ENCODE measurements at regions not wholly inside any gene's neighbourhood (a gene's known extent, or its start where the extent isn't known, plus 50 kb on each side); places are given as distances from the start of the nearest gene placed in this dataset.

GRCh38 chr3:153445817-153446216 lies 283.8 kb downstream of the RAP2B start:
- no peaks in the 10 kb centered on the region for H3K4me1 ChIP-seq (ENCODE audit: control insufficient read depth in 1 of 2, insufficient read depth in 2 of 2, low read length in 2 of 2)
- H3K36me3 ChIP-seq (ENCODE audit: control insufficient read depth in 1 of 2, insufficient read depth in 2 of 2, low read length in 2 of 2) = no peaks in the 10 kb centered on the region
- H3K9me3 ChIP-seq (ENCODE audit: control insufficient read depth in 1 of 2, low read length in 2 of 2) = no peaks in the 10 kb centered on the region
- H3K27ac ChIP-seq (ENCODE audit: low read depth, low read length) = no peak overlapping the region
- H3K27me3 ChIP-seq (ENCODE audit: control insufficient read depth in 1 of 2, insufficient read depth in 2 of 2, low read length in 2 of 2) = no peaks in the 10 kb centered on the region
- no peak overlapping the region for H3K4me3 ChIP-seq (ENCODE audit: low read depth in 1 of 2, low read length in 2 of 2)
- H3K9ac ChIP-seq (ENCODE audit: low read depth in 1 of 2, low read length in 2 of 2) = no peak overlapping the region

DNA sequence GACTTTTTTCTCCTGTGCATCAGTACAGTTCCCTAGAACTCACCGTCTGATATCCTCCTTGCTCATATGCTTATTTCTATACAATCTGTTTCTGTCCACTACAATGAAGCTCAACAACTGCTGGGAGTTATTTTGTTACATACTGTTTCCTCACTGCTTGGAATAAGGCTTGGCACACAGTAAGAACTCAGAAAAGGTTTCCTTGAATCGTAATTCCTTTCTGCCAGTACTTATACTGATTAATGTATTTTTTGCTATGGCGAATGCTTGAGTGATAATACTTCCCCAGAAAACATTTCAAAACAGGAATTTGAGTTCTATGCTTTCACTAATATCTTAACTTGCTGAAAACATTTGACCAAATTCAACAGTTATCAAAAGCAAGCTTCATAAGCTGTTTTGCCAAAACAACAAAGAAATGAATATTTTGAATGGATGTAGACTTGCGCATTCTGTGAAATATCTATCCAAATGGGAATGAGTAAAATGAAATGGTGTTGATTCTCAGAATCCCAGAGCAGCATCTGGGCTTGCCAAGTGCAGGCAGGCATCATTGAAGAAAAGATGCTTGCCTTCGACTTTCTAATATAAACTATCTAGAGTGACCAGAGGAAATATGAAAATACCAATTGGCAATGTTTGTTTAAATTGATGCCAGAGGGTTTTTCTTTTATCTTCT lies 286.3 kb downstream of the RAP2B start:
- no peaks in the 10 kb centered on the region for H3K4me1 ChIP-seq (ENCODE audit: control insufficient read depth in 1 of 2, insufficient read depth in 2 of 2, low read length in 2 of 2)
- no peak overlapping the region for H3K27ac ChIP-seq (ENCODE audit: low read depth, low read length)
- H3K9me3 ChIP-seq (ENCODE audit: control insufficient read depth in 1 of 2, low read length in 2 of 2) = no peaks in the 10 kb centered on the region
- no peak overlapping the region for H3K4me3 ChIP-seq (ENCODE audit: low read depth in 1 of 2, low read length in 2 of 2)
- no peaks in the 10 kb centered on the region for H3K36me3 ChIP-seq (ENCODE audit: control insufficient read depth in 1 of 2, insufficient read depth in 2 of 2, low read length in 2 of 2)
- H3K27me3 ChIP-seq (ENCODE audit: control insufficient read depth in 1 of 2, insufficient read depth in 2 of 2, low read length in 2 of 2) = no peaks in the 10 kb centered on the region
- H3K9ac ChIP-seq (ENCODE audit: low read depth in 1 of 2, low read length in 2 of 2) = no peak overlapping the region

- Histone ChIP-seq H3K9me3 (ENCODE audit: control insufficient read depth in 1 of 2, low read length in 2 of 2) (no peaks in the 10 kb centered on the region), H3K4me3 (ENCODE audit: low read depth in 1 of 2, low read length in 2 of 2) (no peak overlapping the region), H3K4me1 (ENCODE audit: control insufficient read depth in 1 of 2, insufficient read depth in 2 of 2, low read length in 2 of 2) (no peaks in the 10 kb centered on the region), H3K36me3 (ENCODE audit: control insufficient read depth in 1 of 2, insufficient read depth in 2 of 2, low read length in 2 of 2) (no peaks in the 10 kb centered on the region), H3K27me3 (ENCODE audit: control insufficient read depth in 1 of 2, insufficient read depth in 2 of 2, low read length in 2 of 2) (no peaks in the 10 kb centered on the region), H3K9ac (ENCODE audit: low read depth in 1 of 2, low read length in 2 of 2) (no peak overlapping the region), H3K27ac (ENCODE audit: low read depth, low read length) (no peak overlapping the region)
These were observed 295.0 kb downstream of the RAP2B start for GRCh38 chr3:153456833-153457545.

GRCh38 chr3:153458881-153459280 lies 296.9 kb downstream of the RAP2B start:
- no peak overlapping the region for H3K27ac ChIP-seq (ENCODE audit: low read depth, low read length)
- H3K36me3 ChIP-seq (ENCODE audit: control insufficient read depth in 1 of 2, insufficient read depth in 2 of 2, low read length in 2 of 2) = no peaks in the 10 kb centered on the region
- no peak overlapping the region for H3K9ac ChIP-seq (ENCODE audit: low read depth in 1 of 2, low read length in 2 of 2)
- no peaks in the 10 kb centered on the region for H3K4me1 ChIP-seq (ENCODE audit: control insufficient read depth in 1 of 2, insufficient read depth in 2 of 2, low read length in 2 of 2)
- H3K27me3 ChIP-seq (ENCODE audit: control insufficient read depth in 1 of 2, insufficient read depth in 2 of 2, low read length in 2 of 2) = no peaks in the 10 kb centered on the region
- no peak overlapping the region for H3K4me3 ChIP-seq (ENCODE audit: low read depth in 1 of 2, low read length in 2 of 2)
- H3K9me3 ChIP-seq (ENCODE audit: control insufficient read depth in 1 of 2, low read length in 2 of 2) = no peaks in the 10 kb centered on the region

GRCh38 chr3:153462545-153462944 lies 300.5 kb downstream of the RAP2B start:
- Histone ChIP-seq H3K9me3 (ENCODE audit: control insufficient read depth in 1 of 2, low read length in 2 of 2) (no peaks in the 10 kb centered on the region), H3K9ac (ENCODE audit: low read depth in 1 of 2, low read length in 2 of 2) (no peak overlapping the region), H3K4me3 (ENCODE audit: low read depth in 1 of 2, low read length in 2 of 2) (no peak overlapping the region), H3K27ac (ENCODE audit: low read depth, low read length) (no peak overlapping the region), H3K27me3 (ENCODE audit: control insufficient read depth in 1 of 2, insufficient read depth in 2 of 2, low read length in 2 of 2) (no peaks in the 10 kb centered on the region), H3K36me3 (ENCODE audit: control insufficient read depth in 1 of 2, insufficient read depth in 2 of 2, low read length in 2 of 2) (no peaks in the 10 kb centered on the region), H3K4me1 (ENCODE audit: control insufficient read depth in 1 of 2, insufficient read depth in 2 of 2, low read length in 2 of 2) (no peaks in the 10 kb centered on the region)

- H3K4me1 ChIP-seq (ENCODE audit: control insufficient read depth in 1 of 2, insufficient read depth in 2 of 2, low read length in 2 of 2) = no peaks in the 10 kb centered on the region
- H3K9ac ChIP-seq (ENCODE audit: low read depth in 1 of 2, low read length in 2 of 2) = no peak overlapping the region
- H3K4me3 ChIP-seq (ENCODE audit: low read depth in 1 of 2, low read length in 2 of 2) = no peak overlapping the region
- H3K36me3 ChIP-seq (ENCODE audit: control insufficient read depth in 1 of 2, insufficient read depth in 2 of 2, low read length in 2 of 2) = no peaks in the 10 kb centered on the region
- H3K9me3 ChIP-seq (ENCODE audit: control insufficient read depth in 1 of 2, low read length in 2 of 2) = no peaks in the 10 kb centered on the region
- H3K27ac ChIP-seq (ENCODE audit: low read depth, low read length) = no peak overlapping the region
- H3K27me3 ChIP-seq (ENCODE audit: control insufficient read depth in 1 of 2, insufficient read depth in 2 of 2, low read length in 2 of 2) = no peaks in the 10 kb centered on the region
These were observed 301.9 kb downstream of the RAP2B start for GRCh38 chr3:153463895-153464294.

- Histone ChIP-seq H3K27me3 (ENCODE audit: control insufficient read depth in 1 of 2, insufficient read depth in 2 of 2, low read length in 2 of 2) (no peaks in the 10 kb centered on the region), H3K4me3 (ENCODE audit: low read depth in 1 of 2, low read length in 2 of 2) (no peak overlapping the region), H3K27ac (ENCODE audit: low read depth, low read length) (no peak overlapping the region), H3K9ac (ENCODE audit: low read depth in 1 of 2, low read length in 2 of 2) (no peak overlapping the region), H3K9me3 (ENCODE audit: control insufficient read depth in 1 of 2, low read length in 2 of 2) (no peaks in the 10 kb centered on the region), H3K4me1 (ENCODE audit: control insufficient read depth in 1 of 2, insufficient read depth in 2 of 2, low read length in 2 of 2) (no peaks in the 10 kb centered on the region), H3K36me3 (ENCODE audit: control insufficient read depth in 1 of 2, insufficient read depth in 2 of 2, low read length in 2 of 2) (no peaks in the 10 kb centered on the region)
These were observed 307.1 kb downstream of the RAP2B start for GRCh38 chr3:153469162-153469561.

DNA sequence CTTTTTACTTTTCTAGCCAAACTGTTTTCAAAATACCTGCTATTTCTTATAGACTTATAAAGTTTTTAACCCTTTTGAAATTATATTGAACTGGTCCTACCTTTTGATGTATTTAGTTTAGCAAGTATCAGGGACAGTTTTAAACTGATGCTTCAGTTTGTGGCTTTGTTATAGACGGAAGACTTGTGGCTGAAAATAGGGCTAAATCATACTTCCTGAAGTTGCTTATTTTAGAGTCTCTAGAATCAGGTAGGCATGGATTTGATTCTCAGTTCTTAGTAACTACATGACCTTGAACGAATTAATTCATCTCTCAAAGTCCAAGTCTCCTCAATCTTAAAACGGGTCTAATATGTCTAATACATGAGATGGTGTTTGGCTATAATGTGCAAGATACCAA lies 322.8 kb downstream of the RAP2B start:
- no peaks in the 10 kb centered on the region for H3K4me1 ChIP-seq (ENCODE audit: control insufficient read depth in 1 of 2, insufficient read depth in 2 of 2, low read length in 2 of 2)
- no peak overlapping the region for H3K27ac ChIP-seq (ENCODE audit: low read depth, low read length)
- no peaks in the 10 kb centered on the region for H3K27me3 ChIP-seq (ENCODE audit: control insufficient read depth in 1 of 2, insufficient read depth in 2 of 2, low read length in 2 of 2)
- no peak overlapping the region for H3K9ac ChIP-seq (ENCODE audit: low read depth in 1 of 2, low read length in 2 of 2)
- H3K36me3 ChIP-seq (ENCODE audit: control insufficient read depth in 1 of 2, insufficient read depth in 2 of 2, low read length in 2 of 2) = no peaks in the 10 kb centered on the region
- H3K9me3 ChIP-seq (ENCODE audit: control insufficient read depth in 1 of 2, low read length in 2 of 2) = no peaks in the 10 kb centered on the region
- H3K4me3 ChIP-seq (ENCODE audit: low read depth in 1 of 2, low read length in 2 of 2) = no peak overlapping the region

- Histone ChIP-seq H3K4me1 (ENCODE audit: control insufficient read depth in 1 of 2, insufficient read depth in 2 of 2, low read length in 2 of 2) (no peaks in the 10 kb centered on the region), H3K9me3 (ENCODE audit: control insufficient read depth in 1 of 2, low read length in 2 of 2) (no peaks in the 10 kb centered on the region), H3K4me3 (ENCODE audit: low read depth in 1 of 2, low read length in 2 of 2) (no peak overlapping the region), H3K27ac (ENCODE audit: low read depth, low read length) (no peak overlapping the region), H3K9ac (ENCODE audit: low read depth in 1 of 2, low read length in 2 of 2) (no peak overlapping the region), H3K27me3 (ENCODE audit: control insufficient read depth in 1 of 2, insufficient read depth in 2 of 2, low read length in 2 of 2) (no peaks in the 10 kb centered on the region), H3K36me3 (ENCODE audit: control insufficient read depth in 1 of 2, insufficient read depth in 2 of 2, low read length in 2 of 2) (no peaks in the 10 kb centered on the region)
These were observed 333.4 kb downstream of the RAP2B start for GRCh38 chr3:153495422-153495821.

GRCh38 chr3:153502682-153503081 lies 340.7 kb downstream of the RAP2B start:
- Histone ChIP-seq H3K9me3 (ENCODE audit: control insufficient read depth in 1 of 2, low read length in 2 of 2) (no peaks in the 10 kb centered on the region), H3K4me1 (ENCODE audit: control insufficient read depth in 1 of 2, insufficient read depth in 2 of 2, low read length in 2 of 2) (no peaks in the 10 kb centered on the region), H3K9ac (ENCODE audit: low read depth in 1 of 2, low read length in 2 of 2) (no peak overlapping the region), H3K4me3 (ENCODE audit: low read depth in 1 of 2, low read length in 2 of 2) (no peak overlapping the region), H3K27ac (ENCODE audit: low read depth, low read length) (no peak overlapping the region), H3K36me3 (ENCODE audit: control insufficient read depth in 1 of 2, insufficient read depth in 2 of 2, low read length in 2 of 2) (no peaks in the 10 kb centered on the region), H3K27me3 (ENCODE audit: control insufficient read depth in 1 of 2, insufficient read depth in 2 of 2, low read length in 2 of 2) (no peaks in the 10 kb centered on the region)
